WTC11 (cell line): ENCODE measurements at regions not wholly inside any gene's neighbourhood (a gene's known extent, or its start where the extent isn't known, plus 50 kb on each side); places are given as distances from the start of the nearest gene placed in this dataset.

Experiments used
- NR1H2 ChIP-seq: sonication (generic); formaldehyde crosslinking; IDR thresholded peaks from 2 replicates; pipeline ENCODE4 v1.9.0; 2021; ENCODE audit warnings: mild to moderate bottlenecking, moderate library complexity, missing genetic modification reagents
- NR2C2 ChIP-seq: sonication (generic); formaldehyde crosslinking; IDR thresholded peaks from 2 replicates; pipeline ENCODE4 v1.8.0; 2022; ENCODE audit warnings: mild to moderate bottlenecking, missing genetic modification reagents
- NR3C1 ChIP-seq: sonication (generic); formaldehyde crosslinking; conservative IDR thresholded peaks from 2 replicates; pipeline ENCODE4 v1.8.1; 2023; ENCODE audit warnings: low read depth, mild to moderate bottlenecking, missing genetic modification reagents
- RELA ChIP-seq: sonication (generic); formaldehyde crosslinking; IDR thresholded peaks from 2 replicates; pipeline ENCODE4 v1.8.1; 2022; ENCODE audit warnings: missing genetic modification reagents, mild to moderate bottlenecking, borderline replicate concordance
- SMAD3 ChIP-seq: sonication (generic); formaldehyde crosslinking; IDR thresholded peaks from 2 replicates; pipeline ENCODE4 v1.8.0; 2022; ENCODE audit warnings: missing genetic modification reagents, mild to moderate bottlenecking, borderline replicate concordance
- TEAD4 ChIP-seq: sonication (generic); formaldehyde crosslinking; IDR thresholded peaks from 2 replicates; pipeline ENCODE4 v1.8.0; 2022; ENCODE audit warnings: mild to moderate bottlenecking, missing genetic modification reagents
- TF ChIP-seq, protein P1 (sequence below): sonication (generic); formaldehyde crosslinking; IDR thresholded peaks from 2 replicates; pipeline ENCODE4 v1.8.1; 2022; ENCODE audit warnings: low read depth, mild to moderate bottlenecking, moderate library complexity, missing genetic modification reagents, borderline replicate concordance
- TF ChIP-seq, protein P2 (sequence below): fragments of 200-600 bp; IDR thresholded peaks from 2 replicates; pipeline ENCODE4 v1.8.0; 2022; ENCODE audit warnings: antibody characterized with exemption
- TF ChIP-seq, protein P3 (sequence below): sonication (generic); formaldehyde crosslinking; IDR thresholded peaks from 2 replicates; pipeline ENCODE4 v1.8.1; 2023; ENCODE audit warnings: mild to moderate bottlenecking, moderate library complexity, missing genetic modification reagents
- TF ChIP-seq, protein P4 (sequence below): sonication (generic); formaldehyde crosslinking; IDR thresholded peaks from 2 replicates; pipeline ENCODE4 v1.8.1; 2023; ENCODE audit warnings: mild to moderate bottlenecking, missing genetic modification reagents, moderate library complexity
- TF ChIP-seq, protein P5 (sequence below): sonication (generic); formaldehyde crosslinking; IDR thresholded peaks from 2 replicates; pipeline ENCODE4 v1.8.0; 2022; ENCODE audit warnings: mild to moderate bottlenecking, missing genetic modification reagents
- TF ChIP-seq, protein P6 (sequence below): sonication (generic); formaldehyde crosslinking; IDR thresholded peaks from 2 replicates; pipeline ENCODE4 v1.8.0; 2022; ENCODE audit warnings: mild to moderate bottlenecking, missing genetic modification reagents
- TF ChIP-seq, protein P7 (sequence below): sonication (generic); formaldehyde crosslinking; IDR thresholded peaks from 2 replicates; pipeline ENCODE4 v1.8.0; 2023; ENCODE audit warnings: missing genetic modification reagents

DNA sequence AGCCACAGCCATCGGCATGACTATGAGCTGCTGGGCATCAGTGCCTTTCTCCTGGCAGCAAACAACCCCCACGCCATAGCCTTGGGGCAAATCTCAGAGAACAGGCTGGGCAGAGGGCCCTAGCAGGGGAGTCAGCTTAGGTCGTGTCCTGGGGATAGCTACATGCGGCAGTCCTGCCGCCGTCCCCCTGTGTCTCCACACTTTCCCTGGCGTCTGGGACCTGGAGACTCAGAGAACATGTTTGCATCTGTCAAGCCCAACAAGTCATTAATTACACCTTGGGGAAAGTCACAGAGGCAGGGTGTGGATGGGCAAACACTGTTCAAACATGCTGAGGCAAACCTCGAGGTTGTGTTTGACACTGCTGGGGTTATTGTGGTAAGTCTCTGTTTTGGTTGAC, 123.6 kb downstream of the C5orf15 start:
- TF ChIP-seq, protein P1, sequence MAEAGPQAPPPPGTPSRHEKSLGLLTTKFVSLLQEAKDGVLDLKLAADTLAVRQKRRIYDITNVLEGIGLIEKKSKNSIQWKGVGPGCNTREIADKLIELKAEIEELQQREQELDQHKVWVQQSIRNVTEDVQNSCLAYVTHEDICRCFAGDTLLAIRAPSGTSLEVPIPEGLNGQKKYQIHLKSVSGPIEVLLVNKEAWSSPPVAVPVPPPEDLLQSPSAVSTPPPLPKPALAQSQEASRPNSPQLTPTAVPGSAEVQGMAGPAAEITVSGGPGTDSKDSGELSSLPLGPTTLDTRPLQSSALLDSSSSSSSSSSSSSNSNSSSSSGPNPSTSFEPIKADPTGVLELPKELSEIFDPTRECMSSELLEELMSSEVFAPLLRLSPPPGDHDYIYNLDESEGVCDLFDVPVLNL (CRISPR knock-in tag) = no peak
- TF ChIP-seq RELA (CRISPR knock-in tag) (no peak), NR3C1 (CRISPR knock-in tag) (no peak), SMAD3 (CRISPR knock-in tag) (no peak), TEAD4 (no peak), NR1H2 (CRISPR knock-in tag) (no peak), NR2C2 (CRISPR knock-in tag) (no peak)
- TF ChIP-seq, protein P2, sequence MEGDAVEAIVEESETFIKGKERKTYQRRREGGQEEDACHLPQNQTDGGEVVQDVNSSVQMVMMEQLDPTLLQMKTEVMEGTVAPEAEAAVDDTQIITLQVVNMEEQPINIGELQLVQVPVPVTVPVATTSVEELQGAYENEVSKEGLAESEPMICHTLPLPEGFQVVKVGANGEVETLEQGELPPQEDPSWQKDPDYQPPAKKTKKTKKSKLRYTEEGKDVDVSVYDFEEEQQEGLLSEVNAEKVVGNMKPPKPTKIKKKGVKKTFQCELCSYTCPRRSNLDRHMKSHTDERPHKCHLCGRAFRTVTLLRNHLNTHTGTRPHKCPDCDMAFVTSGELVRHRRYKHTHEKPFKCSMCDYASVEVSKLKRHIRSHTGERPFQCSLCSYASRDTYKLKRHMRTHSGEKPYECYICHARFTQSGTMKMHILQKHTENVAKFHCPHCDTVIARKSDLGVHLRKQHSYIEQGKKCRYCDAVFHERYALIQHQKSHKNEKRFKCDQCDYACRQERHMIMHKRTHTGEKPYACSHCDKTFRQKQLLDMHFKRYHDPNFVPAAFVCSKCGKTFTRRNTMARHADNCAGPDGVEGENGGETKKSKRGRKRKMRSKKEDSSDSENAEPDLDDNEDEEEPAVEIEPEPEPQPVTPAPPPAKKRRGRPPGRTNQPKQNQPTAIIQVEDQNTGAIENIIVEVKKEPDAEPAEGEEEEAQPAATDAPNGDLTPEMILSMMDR = no peak
- TF ChIP-seq, protein P3, sequence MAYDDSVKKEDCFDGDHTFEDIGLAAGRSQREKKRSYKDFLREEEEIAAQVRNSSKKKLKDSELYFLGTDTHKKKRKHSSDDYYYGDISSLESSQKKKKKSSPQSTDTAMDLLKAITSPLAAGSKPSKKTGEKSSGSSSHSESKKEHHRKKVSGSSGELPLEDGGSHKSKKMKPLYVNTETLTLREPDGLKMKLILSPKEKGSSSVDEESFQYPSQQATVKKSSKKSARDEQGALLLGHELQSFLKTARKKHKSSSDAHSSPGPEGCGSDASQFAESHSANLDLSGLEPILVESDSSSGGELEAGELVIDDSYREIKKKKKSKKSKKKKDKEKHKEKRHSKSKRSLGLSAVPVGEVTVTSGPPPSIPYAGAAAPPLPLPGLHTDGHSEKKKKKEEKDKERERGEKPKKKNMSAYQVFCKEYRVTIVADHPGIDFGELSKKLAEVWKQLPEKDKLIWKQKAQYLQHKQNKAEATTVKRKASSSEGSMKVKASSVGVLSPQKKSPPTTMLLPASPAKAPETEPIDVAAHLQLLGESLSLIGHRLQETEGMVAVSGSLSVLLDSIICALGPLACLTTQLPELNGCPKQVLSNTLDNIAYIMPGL (CRISPR knock-in tag) = no peak
- TF ChIP-seq, protein P4, sequence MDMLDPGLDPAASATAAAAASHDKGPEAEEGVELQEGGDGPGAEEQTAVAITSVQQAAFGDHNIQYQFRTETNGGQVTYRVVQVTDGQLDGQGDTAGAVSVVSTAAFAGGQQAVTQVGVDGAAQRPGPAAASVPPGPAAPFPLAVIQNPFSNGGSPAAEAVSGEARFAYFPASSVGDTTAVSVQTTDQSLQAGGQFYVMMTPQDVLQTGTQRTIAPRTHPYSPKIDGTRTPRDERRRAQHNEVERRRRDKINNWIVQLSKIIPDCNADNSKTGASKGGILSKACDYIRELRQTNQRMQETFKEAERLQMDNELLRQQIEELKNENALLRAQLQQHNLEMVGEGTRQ = no peak
- TF ChIP-seq, protein P5, sequence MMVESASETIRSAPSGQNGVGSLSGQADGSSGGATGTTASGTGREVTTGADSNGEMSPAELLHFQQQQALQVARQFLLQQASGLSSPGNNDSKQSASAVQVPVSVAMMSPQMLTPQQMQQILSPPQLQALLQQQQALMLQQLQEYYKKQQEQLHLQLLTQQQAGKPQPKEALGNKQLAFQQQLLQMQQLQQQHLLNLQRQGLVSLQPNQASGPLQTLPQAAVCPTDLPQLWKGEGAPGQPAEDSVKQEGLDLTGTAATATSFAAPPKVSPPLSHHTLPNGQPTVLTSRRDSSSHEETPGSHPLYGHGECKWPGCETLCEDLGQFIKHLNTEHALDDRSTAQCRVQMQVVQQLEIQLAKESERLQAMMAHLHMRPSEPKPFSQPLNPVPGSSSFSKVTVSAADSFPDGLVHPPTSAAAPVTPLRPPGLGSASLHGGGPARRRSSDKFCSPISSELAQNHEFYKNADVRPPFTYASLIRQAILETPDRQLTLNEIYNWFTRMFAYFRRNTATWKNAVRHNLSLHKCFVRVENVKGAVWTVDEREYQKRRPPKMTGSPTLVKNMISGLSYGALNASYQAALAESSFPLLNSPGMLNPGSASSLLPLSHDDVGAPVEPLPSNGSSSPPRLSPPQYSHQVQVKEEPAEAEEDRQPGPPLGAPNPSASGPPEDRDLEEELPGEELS (CRISPR knock-in tag) = no peak
- TF ChIP-seq, protein P6, sequence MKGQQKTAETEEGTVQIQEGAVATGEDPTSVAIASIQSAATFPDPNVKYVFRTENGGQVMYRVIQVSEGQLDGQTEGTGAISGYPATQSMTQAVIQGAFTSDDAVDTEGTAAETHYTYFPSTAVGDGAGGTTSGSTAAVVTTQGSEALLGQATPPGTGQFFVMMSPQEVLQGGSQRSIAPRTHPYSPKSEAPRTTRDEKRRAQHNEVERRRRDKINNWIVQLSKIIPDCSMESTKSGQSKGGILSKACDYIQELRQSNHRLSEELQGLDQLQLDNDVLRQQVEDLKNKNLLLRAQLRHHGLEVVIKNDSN (CRISPR knock-in tag) = no peak
- TF ChIP-seq, protein P7, sequence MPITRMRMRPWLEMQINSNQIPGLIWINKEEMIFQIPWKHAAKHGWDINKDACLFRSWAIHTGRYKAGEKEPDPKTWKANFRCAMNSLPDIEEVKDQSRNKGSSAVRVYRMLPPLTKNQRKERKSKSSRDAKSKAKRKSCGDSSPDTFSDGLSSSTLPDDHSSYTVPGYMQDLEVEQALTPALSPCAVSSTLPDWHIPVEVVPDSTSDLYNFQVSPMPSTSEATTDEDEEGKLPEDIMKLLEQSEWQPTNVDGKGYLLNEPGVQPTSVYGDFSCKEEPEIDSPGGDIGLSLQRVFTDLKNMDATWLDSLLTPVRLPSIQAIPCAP (CRISPR knock-in tag) = no peak
